ENCODE measurements at regions not wholly inside any gene's neighbourhood (a gene's known extent, or its start where the extent isn't known, plus 50 kb on each side); places are given as distances from the start of the nearest gene placed in this dataset.

GRCh38 chr2:107694667-107695066 lies 132.0 kb upstream of the RGPD4 start (continued):
- TF ChIP-seq PHF20 (IDR thresholded peaks at IDR 0.05; ENCODE audit: partially characterized antibody) (peak; percentile 27), E2F4 (CRISPR knock-in tag; IDR thresholded peaks at IDR 0.05; ENCODE audit: low read depth) (no peak), POLR3G (IDR thresholded peaks at IDR 0.05; ENCODE audit: extremely low read depth, insufficient read length, insufficient replicate concordance) (no peak)

GRCh38 chr2:107697385-107697784 lies 129.3 kb upstream of the RGPD4 start:
- FAIRE-seq: no peak

More at GRCh38 chr2:107697385-107697784, 129.3 kb upstream of the RGPD4 start:
- Histone ChIP-seq H3K36me3 (ENCODE audit: control insufficient read depth, insufficient read depth, low read length) (peaks cover 72% of the 10 kb centered on the region), H3K9ac (ENCODE audit: insufficient read depth in 1 of 2, low read depth in 2 of 2, low read length in 2 of 2) (no peak overlapping the region), H3K4me3 (no peak overlapping the region), H2AFZ (ENCODE audit: low read depth, low read length) (no peak overlapping the region), H3K9me3 (replicated peaks; ENCODE audit: control insufficient read depth, insufficient read depth, low read depth, low read length) (no peaks in the 10 kb centered on the region), H3K27me3 (ENCODE audit: control insufficient read depth in 2 of 2, insufficient read depth in 2 of 2, low read length in 2 of 2) (no peaks in the 10 kb centered on the region), H4K20me1 (replicated peaks; ENCODE audit: control insufficient read depth, insufficient read depth, low read length) (no peaks in the 10 kb centered on the region), H3K27ac (ENCODE audit: extremely low read depth, low read depth, low read length) (no peak overlapping the region), H3K4me2 (ENCODE audit: insufficient read depth, low read length) (no peak overlapping the region), H3K9me1 (ENCODE audit: control insufficient read depth, insufficient read depth, low read length) (no peaks in the 10 kb centered on the region), H3K79me2 (ENCODE audit: control insufficient read depth, insufficient read depth, low read length) (peaks cover 34% of the 10 kb centered on the region), H3K4me1 (replicated peaks in 1 of 2; ENCODE audit: control insufficient read depth in 2 of 2, insufficient read depth in 2 of 2, low read length in 2 of 2) (peaks cover 0 to 2% of the 10 kb centered on the region in 2 experiments; a peak in 2 of 5 replicates)
- TF ChIP-seq ZNF507 (tag; conservative IDR thresholded peaks at IDR 0.05) (no peak), ZNF277 (CRISPR knock-in tag; IDR thresholded peaks at IDR 0.05; ENCODE audit: borderline replicate concordance) (no peak), TEAD4 (IDR thresholded peaks at IDR 0.05; ENCODE audit: low read length) (no peak), TEAD4 (CRISPR knock-in tag; IDR thresholded peaks at IDR 0.05; ENCODE audit: borderline replicate concordance) (no peak), MCM3 (IDR thresholded peaks at IDR 0.05) (no peak), BRD9 (IDR thresholded peaks at IDR 0.05; ENCODE audit: low read depth, partially characterized antibody) (no peak), SOX6 (IDR thresholded peaks at IDR 0.05) (no peak)
- POLR2A ChIA-PET: no interaction called here
- in situ Hi-C loops (cut with MboI) (no loop called here), intact Hi-C loops (cut with micrococcal nuclease) (no loop called here)
- DNase-seq (ENCODE audit: extremely low read depth in 1 of 4, low spot score in 3 of 4): no peak
- BruUV-seq (replicated peaks): no TSS peak
- ATAC-seq: no peak
- CTCF ChIA-PET (ENCODE audit: low intra/inter-chr PET ratio): no interaction called here

All from K562 (cell line).